Stomach (tissue), 8 donors: ENCODE measurements at regions not wholly inside any gene's neighbourhood (a gene's known extent, or its start where the extent isn't known, plus 50 kb on each side); places are given as distances from the start of the nearest gene placed in this dataset.
A peak's percentile ranks its signal among the peaks of the same experiment; 100 is the strongest.

Source experiments
- DNase-seq, 2 donors: peaks; one replicate each; pipeline versions ENCODE4 v3.0.0 to v3.0.0-alpha.2; 2013 to 2019
- H3K27ac ChIP-seq, 5 donors: fragments of 200-600 bp in 4 of 5; sonication (generic) in 4 of 5; one replicate each; pipeline ENCODE4 v1.5.1; 2013 to 2019; ENCODE audit warnings: mild to moderate bottlenecking in 1 of 5, moderate library complexity in 1 of 5
- H3K27me3 ChIP-seq, 3 donors: fragments of 200-600 bp; sonication (generic); one replicate each; pipeline ENCODE4 v1.5.1; 2017 to 2019; ENCODE audit warnings: mixed run types in 1 of 3
- H3K36me3 ChIP-seq, 4 donors: fragments of 200-600 bp; sonication (generic); 1 replicate in 3 of 4; 2 replicates in 1 of 4; pipeline ENCODE4 v1.5.1; 2016 to 2019
- H3K4me1 ChIP-seq, 4 donors: fragments of 200-600 bp; sonication (generic); one replicate each; pipeline ENCODE4 v1.5.1; 2016 to 2019
- H3K4me3 ChIP-seq, 4 donors: fragments of 200-600 bp; sonication (generic) in 3 of 4; one replicate each; pipeline ENCODE4 v1.5.1; 2016 to 2019; ENCODE audit warnings: mild to moderate bottlenecking in 1 of 4
- H3K9me3 ChIP-seq, 4 donors: fragments of 200-600 bp; sonication (generic); one replicate each; pipeline ENCODE4 v1.5.1; 2016 to 2019
- EP300 ChIP-seq: sonication (generic); formaldehyde crosslinking; IDR thresholded peaks from one replicate; pipeline ENCODE4 v1.6.1; 2017; ENCODE audit warnings: antibody characterized with exemption
- POLR2A ChIP-seq, 4 donors: fragments of 450-650 bp; IDR thresholded peaks; one replicate each; pipeline ENCODE4 v1.6.1; 2016; ENCODE audit warnings: antibody characterized with exemption in 4 of 4, control low read depth in 2 of 4, mild to moderate bottlenecking in 1 of 4, moderate library complexity in 1 of 4
- POLR2AphosphoS5 ChIP-seq, 3 donors: sonication (generic); formaldehyde crosslinking; IDR thresholded peaks; one replicate each; pipeline ENCODE4 v1.6.1; 2016; ENCODE audit warnings: antibody characterized with exemption in 3 of 3
- WGBS, 5 donors: extraction: QIAGEN DNeasy Blood & Tissue Kit in 3 of 5; methylation state at CpG; one replicate each; pipeline versions ENCODE4 v1.1.5 to v1.1.7; 2013 to 2018; 5-methylcytosine and 5-hydroxymethylcytosine counted together
- intact Hi-C: fragments of 100-400 bp; cut with DNase I; formaldehyde crosslinking; loops from one replicate; pipeline ENCODE4 v1.15.1; 2023; ENCODE audit warnings: low total_unique reads
- TF ChIP-seq, protein P1 (sequence below), 7 experiments: fragments of 450-650 bp in 4 of 7; fragments of 200-600 bp in 3 of 7; sonication (generic) in 3 of 7; IDR thresholded peaks; one replicate each; pipeline ENCODE4 v1.5.1; 2016 to 2019; ENCODE audit warnings: antibody characterized with exemption in 7 of 7, control low read depth in 2 of 7, mild to moderate bottlenecking in 1 of 7
- donor health status: healthy with polysubstance abuse.
- donor health status: Bipolar disorder and iron deficiency.
- donor health status: healthy.

DNA sequence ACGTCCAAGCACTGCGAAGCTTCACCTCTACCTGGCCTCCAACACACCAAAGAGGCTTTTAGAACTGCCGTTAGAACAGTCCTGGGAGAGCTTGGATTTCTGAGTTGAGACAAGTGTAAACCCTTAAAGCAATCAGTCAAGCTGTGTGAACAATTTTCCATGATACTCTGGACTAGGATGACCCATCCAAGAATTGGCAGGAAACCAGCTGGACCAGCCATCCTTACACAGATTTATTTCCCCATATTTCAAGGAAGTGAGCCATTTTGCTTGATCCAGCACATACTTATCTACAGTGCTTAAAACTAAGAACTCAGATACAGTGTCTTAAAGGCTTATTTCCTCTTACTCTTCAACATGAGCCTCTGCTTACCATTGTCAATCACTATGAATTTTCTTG is 340.7 kb upstream of the HS3ST1 start:
- no peaks in the 10 kb centered on the region for H3K27me3 ChIP-seq
- WGBS, 5 donors, result 68 to 84% (median 82%) methylated on average over 3 of the region's 3 CpGs
- no peaks in the 10 kb centered on the region for H3K9me3 ChIP-seq
- intact Hi-C loops, result no loop called here
- no peak overlapping the region for H3K4me3 ChIP-seq
- TF ChIP-seq POLR2A (IDR thresholded peaks at IDR 0.05) (no peak), POLR2AphosphoS5 (IDR thresholded peaks at IDR 0.05) (no peak), EP300 (no peak)
- TF ChIP-seq, protein P1, sequence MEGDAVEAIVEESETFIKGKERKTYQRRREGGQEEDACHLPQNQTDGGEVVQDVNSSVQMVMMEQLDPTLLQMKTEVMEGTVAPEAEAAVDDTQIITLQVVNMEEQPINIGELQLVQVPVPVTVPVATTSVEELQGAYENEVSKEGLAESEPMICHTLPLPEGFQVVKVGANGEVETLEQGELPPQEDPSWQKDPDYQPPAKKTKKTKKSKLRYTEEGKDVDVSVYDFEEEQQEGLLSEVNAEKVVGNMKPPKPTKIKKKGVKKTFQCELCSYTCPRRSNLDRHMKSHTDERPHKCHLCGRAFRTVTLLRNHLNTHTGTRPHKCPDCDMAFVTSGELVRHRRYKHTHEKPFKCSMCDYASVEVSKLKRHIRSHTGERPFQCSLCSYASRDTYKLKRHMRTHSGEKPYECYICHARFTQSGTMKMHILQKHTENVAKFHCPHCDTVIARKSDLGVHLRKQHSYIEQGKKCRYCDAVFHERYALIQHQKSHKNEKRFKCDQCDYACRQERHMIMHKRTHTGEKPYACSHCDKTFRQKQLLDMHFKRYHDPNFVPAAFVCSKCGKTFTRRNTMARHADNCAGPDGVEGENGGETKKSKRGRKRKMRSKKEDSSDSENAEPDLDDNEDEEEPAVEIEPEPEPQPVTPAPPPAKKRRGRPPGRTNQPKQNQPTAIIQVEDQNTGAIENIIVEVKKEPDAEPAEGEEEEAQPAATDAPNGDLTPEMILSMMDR (IDR thresholded peaks at IDR 0.05), result no peak
- H3K36me3 ChIP-seq, result no peaks in the 10 kb centered on the region
- DNase-seq, result peak in 1 of 2 donors; percentile 80
- H3K4me1 ChIP-seq, result no peaks in the 10 kb centered on the region
- no peak overlapping the region for H3K27ac ChIP-seq

DNA sequence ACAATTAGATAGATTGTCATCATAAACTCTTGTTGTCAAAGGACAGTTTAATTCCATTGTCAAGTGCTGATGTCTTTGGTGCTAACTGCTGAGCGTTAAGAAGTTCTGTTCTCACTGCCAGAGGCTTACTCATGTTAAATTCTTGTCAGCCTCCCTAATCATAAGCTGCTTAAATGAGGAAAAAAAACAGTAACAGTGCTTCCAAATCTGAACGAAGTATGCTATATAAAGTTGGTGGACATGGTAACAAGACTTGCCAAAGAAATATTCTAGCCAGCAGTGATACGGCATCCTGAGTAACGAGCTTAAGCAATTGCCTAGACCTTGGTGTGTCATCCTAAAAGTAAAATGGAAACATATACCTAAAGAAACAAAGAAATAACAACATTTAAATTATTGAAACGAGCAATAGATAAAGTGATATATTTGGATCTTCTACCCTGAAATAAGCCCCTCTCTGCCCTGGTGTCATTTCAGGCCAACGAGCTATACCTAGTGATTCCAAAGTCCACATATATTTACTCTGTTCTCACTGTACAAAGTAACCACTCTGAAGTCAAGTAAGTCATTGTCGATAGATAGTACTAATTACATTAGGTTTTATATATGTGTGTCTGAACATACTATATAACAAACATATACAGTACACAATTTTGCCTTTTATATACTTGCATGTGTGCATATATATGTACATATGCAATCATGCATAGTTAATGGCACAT is 339.7 kb upstream of the HS3ST1 start:
- no peaks in the 10 kb centered on the region for H3K4me1 ChIP-seq
- no peaks in the 10 kb centered on the region for H3K9me3 ChIP-seq
- H3K27ac ChIP-seq, result no peak overlapping the region
- WGBS, 5 donors, result 39 to 62% (median 47%) methylated on average over 7 of the region's 7 CpGs
- no peaks in the 10 kb centered on the region for H3K36me3 ChIP-seq
- H3K4me3 ChIP-seq, result no peak overlapping the region
- intact Hi-C loops, result no loop called here
- no peak for TF ChIP-seq POLR2A (IDR thresholded peaks at IDR 0.05)
- no peak for TF ChIP-seq POLR2AphosphoS5 (IDR thresholded peaks at IDR 0.05)
- TF ChIP-seq, protein P1 (IDR thresholded peaks at IDR 0.05), result no peak
- TF ChIP-seq EP300, result no peak
- no peaks in the 10 kb centered on the region for H3K27me3 ChIP-seq
- DNase-seq, result peak in 1 of 2 donors; percentile 23

DNA sequence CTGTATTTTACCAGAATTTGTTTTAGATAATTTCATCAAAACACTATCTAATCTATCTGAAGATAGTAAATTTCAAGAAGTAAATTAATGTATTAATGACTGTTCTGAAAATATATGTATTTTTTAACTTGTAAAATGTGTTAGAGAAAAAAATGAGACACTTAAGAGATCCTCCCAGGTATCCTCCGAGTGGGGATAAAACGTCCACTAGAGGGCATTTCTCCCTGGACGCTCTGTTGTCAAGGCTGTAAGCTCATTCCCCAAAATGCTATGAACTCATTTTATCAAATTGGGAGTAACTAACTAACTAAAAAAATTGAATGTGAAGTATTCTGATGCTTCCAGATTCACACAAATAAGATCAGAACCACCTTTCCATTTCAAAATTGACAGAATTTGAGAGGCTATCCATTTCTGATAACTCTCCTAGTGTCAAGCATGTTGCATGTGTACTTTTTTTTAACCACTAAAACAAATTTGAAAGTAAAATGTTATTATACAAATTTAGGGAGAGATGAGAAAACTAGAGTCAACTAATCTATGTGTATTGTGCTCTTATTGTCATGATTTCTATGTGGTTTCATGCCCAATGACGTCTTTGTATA is 337.3 kb upstream of the HS3ST1 start:
- WGBS, 5 donors, result 27 to 33% (median 30%) methylated on average over 4 of the region's 4 CpGs
- H3K36me3 ChIP-seq, result no peaks in the 10 kb centered on the region
- H3K4me1 ChIP-seq, result no peaks in the 10 kb centered on the region
- H3K27me3 ChIP-seq, result no peaks in the 10 kb centered on the region
- peak in 1 of 2 donors; percentile 56 for DNase-seq
- TF ChIP-seq POLR2A (IDR thresholded peaks at IDR 0.05), result no peak
- TF ChIP-seq, protein P1 (IDR thresholded peaks at IDR 0.05), result peak in 5 of 7 experiments; percentile 6 to 77 (median 51)
- no peak overlapping the region for H3K27ac ChIP-seq
- no peak overlapping the region for H3K4me3 ChIP-seq
- H3K9me3 ChIP-seq, result no peaks in the 10 kb centered on the region
- intact Hi-C loops, result no loop called here

DNA sequence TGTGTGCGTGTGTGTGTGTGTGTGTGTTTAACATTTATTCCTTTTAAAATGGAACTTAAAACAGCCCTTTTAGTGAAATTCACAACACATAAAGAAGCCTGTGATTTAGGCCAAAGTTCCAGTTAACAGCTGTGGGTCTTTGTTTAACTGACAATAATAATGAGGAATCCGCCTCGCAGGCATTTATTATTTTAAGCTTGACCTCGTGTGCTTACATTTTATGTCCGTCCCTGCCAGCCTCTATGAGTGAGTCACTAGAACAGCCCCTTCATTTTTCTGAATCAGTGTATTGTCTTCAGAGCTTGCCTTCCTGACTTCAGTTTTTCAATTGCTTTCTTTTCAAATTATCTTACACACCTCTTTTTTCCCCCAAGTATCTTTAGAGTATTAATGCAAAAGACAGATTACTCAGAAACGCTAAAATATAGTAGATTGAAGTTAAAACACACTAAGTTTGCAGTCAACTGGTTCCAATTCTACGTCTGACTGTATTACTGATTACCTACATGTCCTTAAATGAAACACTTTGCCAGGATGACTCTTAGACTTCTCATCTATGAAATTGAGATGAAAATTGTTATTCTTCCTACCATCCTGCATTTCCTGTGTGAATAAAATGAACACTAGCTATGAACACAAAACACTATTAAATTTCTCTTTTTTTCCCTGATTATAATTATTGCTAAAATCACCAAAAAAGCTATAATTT is 319.6 kb upstream of the HS3ST1 start:
- H3K27me3 ChIP-seq, result no peaks in the 10 kb centered on the region
- H3K4me3 ChIP-seq, result no peak overlapping the region
- no peaks in the 10 kb centered on the region for H3K9me3 ChIP-seq
- H3K36me3 ChIP-seq, result no peaks in the 10 kb centered on the region
- intact Hi-C loops, result no loop called here
- WGBS, 5 donors, result 29 to 42% (median 36%) methylated on average over 7 of the region's 7 CpGs
- no peak overlapping the region for H3K27ac ChIP-seq
- no peaks in the 10 kb centered on the region for H3K4me1 ChIP-seq
- peak in 1 of 2 donors; percentile 64 for DNase-seq
- TF ChIP-seq POLR2A (IDR thresholded peaks at IDR 0.05) (no peak), EP300 (no peak), POLR2AphosphoS5 (IDR thresholded peaks at IDR 0.05) (no peak)
- TF ChIP-seq, protein P1 (IDR thresholded peaks at IDR 0.05), result no peak
